ENCODE measurements at regions not wholly inside any gene's neighbourhood (a gene's known extent, or its start where the extent isn't known, plus 50 kb on each side); places are given as distances from the start of the nearest gene placed in this dataset.

DNA sequence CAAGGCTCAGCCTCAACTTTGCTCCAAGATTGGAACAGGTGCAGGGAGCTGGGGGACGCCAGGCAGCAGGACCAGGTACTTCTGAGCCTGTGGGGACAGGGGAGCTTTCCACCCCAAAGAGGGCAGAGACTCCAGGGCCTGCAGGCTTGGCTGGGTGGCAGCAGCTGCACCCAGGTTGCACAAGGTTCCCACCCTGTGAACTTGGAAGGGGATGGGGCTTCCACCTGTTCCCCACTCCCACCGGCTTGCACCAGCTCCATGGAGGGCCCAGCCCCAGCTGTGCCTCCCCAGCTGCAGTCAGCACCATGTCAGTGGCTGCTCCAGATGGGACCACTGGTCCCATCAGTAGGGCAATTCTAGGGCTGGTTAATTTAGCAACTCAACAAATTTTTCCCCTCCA, 114.0 kb upstream of the CDKN3 start:
- in situ Hi-C loops (cut with MboI; ENCODE audit: low sequenced_read_pairs) = no loop called here
- Histone ChIP-seq H4K5ac (ENCODE audit: low read depth, low read length) (no peak overlapping the region), H3K9me3 (ENCODE audit: control insufficient read depth, insufficient read depth, low read length) (no peaks in the 10 kb centered on the region), H3K56ac (ENCODE audit: extremely low read depth, insufficient read depth, low read length) (no peak overlapping the region), H3K27ac (ENCODE audit: insufficient read depth, low read length) (no peak overlapping the region), H2AK5ac (ENCODE audit: low read depth, low read length) (no peak overlapping the region), H3K23ac (ENCODE audit: low read depth, low read length) (no peak overlapping the region), H3K4me2 (ENCODE audit: low read depth, low read length) (no peak overlapping the region), H4K91ac (ENCODE audit: insufficient read depth, low read depth, low read length) (no peak overlapping the region), H2AK9ac (replicated peaks; ENCODE audit: low read depth, low read length, poor library complexity) (no peak overlapping the region), H4K20me1 (ENCODE audit: insufficient read depth, low read length) (no peaks in the 10 kb centered on the region), H3K9me1 (ENCODE audit: insufficient read depth, low read length) (no peaks in the 10 kb centered on the region), H3K18ac (ENCODE audit: low read depth, low read length) (no peak overlapping the region), H2BK20ac (ENCODE audit: low read depth, low read length) (no peak overlapping the region), H3K36me3 (ENCODE audit: control insufficient read depth, insufficient read depth, low read length) (no peaks in the 10 kb centered on the region), H3K4me1 (ENCODE audit: control insufficient read depth, insufficient read depth, low read length) (no peaks in the 10 kb centered on the region), H2AFZ (replicated peaks; ENCODE audit: low read length, poor library complexity) (no peak overlapping the region), H2BK15ac (ENCODE audit: low read depth, low read length) (no peak overlapping the region), H3K4me3 (ENCODE audit: insufficient read depth, low read depth, low read length) (no peak overlapping the region), H3K4ac (ENCODE audit: low read depth, low read length) (no peak overlapping the region), H2BK5ac (ENCODE audit: low read depth, low read length, poor library complexity, severe bottlenecking) (no peak overlapping the region), H3K9ac (ENCODE audit: low read depth, low read length) (no peak overlapping the region), H4K8ac (ENCODE audit: low read depth in 2 of 2, low read length in 2 of 2) (no peak overlapping the region), H3K79me1 (ENCODE audit: low read depth in 1 of 2, low read length in 2 of 2) (no peaks in the 10 kb centered on the region), H3K14ac (replicated peaks; ENCODE audit: low read depth, low read length) (no peak overlapping the region), H2BK120ac (ENCODE audit: low read depth, low read length) (no peak overlapping the region), H3K27me3 (ENCODE audit: control insufficient read depth, insufficient read depth, low read length) (peaks cover 26% of the 10 kb centered on the region)
- ChIA-PET POLR2A (ENCODE audit: unreplicated experiment) (no interaction called here), CTCF (no interaction called here)
- no peak for ATAC-seq (ENCODE audit: low read depth)
- BruUV-seq (replicated peaks) = no TSS peak
- intact Hi-C loops (cut with micrococcal nuclease) = no loop called here
- DNase-seq = no peak
- no CpG with 5 or more reads among the region's 2 CpGs for WGBS, 2 experiments (ENCODE audit: extremely low coverage in 2 of 2, insufficient read length in 1 of 2)
- TF ChIP-seq SMC3 (IDR thresholded peaks at IDR 0.05; ENCODE audit: low read depth, low read length) (no peak), BHLHE40 (IDR thresholded peaks at IDR 0.05; ENCODE audit: low read depth, low read length) (no peak), NFE2L2 (IDR thresholded peaks at IDR 0.05; ENCODE audit: low read depth, low read length) (no peak), MAZ (IDR thresholded peaks at IDR 0.05; ENCODE audit: borderline replicate concordance, low read depth, low read length) (no peak), RAD21 (IDR thresholded peaks at IDR 0.05; ENCODE audit: low read length) (no peak), FOS (IDR thresholded peaks at IDR 0.05; ENCODE audit: low read depth, low read length) (no peak), MXI1 (IDR thresholded peaks at IDR 0.05; ENCODE audit: borderline replicate concordance, low read depth, low read length) (no peak), RFX5 (IDR thresholded peaks at IDR 0.05; ENCODE audit: low read depth, low read length) (no peak), POLR2A (IDR thresholded peaks at IDR 0.05; ENCODE audit: low read depth, low read length) (no peak), CEBPB (IDR thresholded peaks at IDR 0.05; ENCODE audit: low read depth, low read length) (no peak), RCOR1 (IDR thresholded peaks at IDR 0.05; ENCODE audit: insufficient replicate concordance, low read length) (no peak), CHD1 (IDR thresholded peaks at IDR 0.05; ENCODE audit: low read depth, low read length) (no peak), MAFK (IDR thresholded peaks at IDR 0.05; ENCODE audit: low read depth, low read length) (no peak)
- TF ChIP-seq, protein P1, sequence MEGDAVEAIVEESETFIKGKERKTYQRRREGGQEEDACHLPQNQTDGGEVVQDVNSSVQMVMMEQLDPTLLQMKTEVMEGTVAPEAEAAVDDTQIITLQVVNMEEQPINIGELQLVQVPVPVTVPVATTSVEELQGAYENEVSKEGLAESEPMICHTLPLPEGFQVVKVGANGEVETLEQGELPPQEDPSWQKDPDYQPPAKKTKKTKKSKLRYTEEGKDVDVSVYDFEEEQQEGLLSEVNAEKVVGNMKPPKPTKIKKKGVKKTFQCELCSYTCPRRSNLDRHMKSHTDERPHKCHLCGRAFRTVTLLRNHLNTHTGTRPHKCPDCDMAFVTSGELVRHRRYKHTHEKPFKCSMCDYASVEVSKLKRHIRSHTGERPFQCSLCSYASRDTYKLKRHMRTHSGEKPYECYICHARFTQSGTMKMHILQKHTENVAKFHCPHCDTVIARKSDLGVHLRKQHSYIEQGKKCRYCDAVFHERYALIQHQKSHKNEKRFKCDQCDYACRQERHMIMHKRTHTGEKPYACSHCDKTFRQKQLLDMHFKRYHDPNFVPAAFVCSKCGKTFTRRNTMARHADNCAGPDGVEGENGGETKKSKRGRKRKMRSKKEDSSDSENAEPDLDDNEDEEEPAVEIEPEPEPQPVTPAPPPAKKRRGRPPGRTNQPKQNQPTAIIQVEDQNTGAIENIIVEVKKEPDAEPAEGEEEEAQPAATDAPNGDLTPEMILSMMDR (conservative IDR thresholded peaks at IDR 0.05; ENCODE audit: low read depth, low read length) = no peak
- TF ChIP-seq, protein P2, sequence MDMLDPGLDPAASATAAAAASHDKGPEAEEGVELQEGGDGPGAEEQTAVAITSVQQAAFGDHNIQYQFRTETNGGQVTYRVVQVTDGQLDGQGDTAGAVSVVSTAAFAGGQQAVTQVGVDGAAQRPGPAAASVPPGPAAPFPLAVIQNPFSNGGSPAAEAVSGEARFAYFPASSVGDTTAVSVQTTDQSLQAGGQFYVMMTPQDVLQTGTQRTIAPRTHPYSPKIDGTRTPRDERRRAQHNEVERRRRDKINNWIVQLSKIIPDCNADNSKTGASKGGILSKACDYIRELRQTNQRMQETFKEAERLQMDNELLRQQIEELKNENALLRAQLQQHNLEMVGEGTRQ (IDR thresholded peaks at IDR 0.05; ENCODE audit: low read depth, low read length) = no peak
- TF ChIP-seq, protein P3, sequence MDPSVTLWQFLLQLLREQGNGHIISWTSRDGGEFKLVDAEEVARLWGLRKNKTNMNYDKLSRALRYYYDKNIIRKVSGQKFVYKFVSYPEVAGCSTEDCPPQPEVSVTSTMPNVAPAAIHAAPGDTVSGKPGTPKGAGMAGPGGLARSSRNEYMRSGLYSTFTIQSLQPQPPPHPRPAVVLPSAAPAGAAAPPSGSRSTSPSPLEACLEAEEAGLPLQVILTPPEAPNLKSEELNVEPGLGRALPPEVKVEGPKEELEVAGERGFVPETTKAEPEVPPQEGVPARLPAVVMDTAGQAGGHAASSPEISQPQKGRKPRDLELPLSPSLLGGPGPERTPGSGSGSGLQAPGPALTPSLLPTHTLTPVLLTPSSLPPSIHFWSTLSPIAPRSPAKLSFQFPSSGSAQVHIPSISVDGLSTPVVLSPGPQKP (IDR thresholded peaks at IDR 0.05; ENCODE audit: borderline replicate concordance, low read depth, low read length) = no peak
- dilution Hi-C loops (cut with HindIII; ENCODE audit: low sequenced_read_pairs, unreplicated experiment) = no loop called here
